DOHH2 (cell line): ENCODE measurements at regions not wholly inside any gene's neighbourhood (a gene's known extent, or its start where the extent isn't known, plus 50 kb on each side); places are given as distances from the start of the nearest gene placed in this dataset.

Source experiments
- EZH2phosphoT487 ChIP-seq: fragments of 200-600 bp; sonication (generic); IDR thresholded peaks from 2 replicates; pipeline ENCODE4 v1.6.1; 2017; ENCODE audit warnings: borderline replicate concordance, mild to moderate bottlenecking, antibody characterized with exemption, low read length, moderate library complexity, mixed read lengths
- TF ChIP-seq, protein P1 (sequence below): fragments of 200-600 bp; sonication (generic); IDR thresholded peaks from one replicate; pipeline ENCODE4 v1.5.1; 2014; ENCODE audit warnings: antibody characterized with exemption, mild to moderate bottlenecking, low read depth, low read length; ENCODE audit not compliant: poor library complexity, severe bottlenecking

DNA sequence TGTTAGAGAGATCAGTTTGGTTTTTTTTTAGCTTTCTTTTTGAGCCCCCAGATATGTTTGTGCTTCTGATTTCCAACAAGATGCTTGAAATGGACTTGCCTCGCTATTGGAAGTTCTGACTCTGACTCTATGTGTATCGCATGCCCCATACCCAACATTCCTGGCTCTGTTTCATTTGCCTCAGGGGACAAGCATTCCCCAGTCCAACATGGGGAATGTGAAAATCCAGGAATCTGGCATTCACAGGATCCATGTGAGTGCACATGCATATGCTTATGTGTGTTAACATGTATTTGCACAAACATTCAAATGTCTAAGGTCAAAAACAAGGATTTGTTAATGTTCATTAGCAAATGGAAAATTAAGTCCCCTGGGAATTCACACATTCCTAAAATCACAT, 233.9 kb downstream of the TLR4 start:
- TF ChIP-seq, protein P1, sequence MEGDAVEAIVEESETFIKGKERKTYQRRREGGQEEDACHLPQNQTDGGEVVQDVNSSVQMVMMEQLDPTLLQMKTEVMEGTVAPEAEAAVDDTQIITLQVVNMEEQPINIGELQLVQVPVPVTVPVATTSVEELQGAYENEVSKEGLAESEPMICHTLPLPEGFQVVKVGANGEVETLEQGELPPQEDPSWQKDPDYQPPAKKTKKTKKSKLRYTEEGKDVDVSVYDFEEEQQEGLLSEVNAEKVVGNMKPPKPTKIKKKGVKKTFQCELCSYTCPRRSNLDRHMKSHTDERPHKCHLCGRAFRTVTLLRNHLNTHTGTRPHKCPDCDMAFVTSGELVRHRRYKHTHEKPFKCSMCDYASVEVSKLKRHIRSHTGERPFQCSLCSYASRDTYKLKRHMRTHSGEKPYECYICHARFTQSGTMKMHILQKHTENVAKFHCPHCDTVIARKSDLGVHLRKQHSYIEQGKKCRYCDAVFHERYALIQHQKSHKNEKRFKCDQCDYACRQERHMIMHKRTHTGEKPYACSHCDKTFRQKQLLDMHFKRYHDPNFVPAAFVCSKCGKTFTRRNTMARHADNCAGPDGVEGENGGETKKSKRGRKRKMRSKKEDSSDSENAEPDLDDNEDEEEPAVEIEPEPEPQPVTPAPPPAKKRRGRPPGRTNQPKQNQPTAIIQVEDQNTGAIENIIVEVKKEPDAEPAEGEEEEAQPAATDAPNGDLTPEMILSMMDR = no peak
- TF ChIP-seq EZH2phosphoT487 = no peak
